Skin of body (tissue), 1 donor: ENCODE measurements at regions not wholly inside any gene's neighbourhood (a gene's known extent, or its start where the extent isn't known, plus 50 kb on each side); places are given as distances from the start of the nearest gene placed in this dataset.

Source experiments
- DNase-seq: peaks from one replicate; lab custom pipeline; 2025; lab: John Stamatoyannopoulos, UW

DNA sequence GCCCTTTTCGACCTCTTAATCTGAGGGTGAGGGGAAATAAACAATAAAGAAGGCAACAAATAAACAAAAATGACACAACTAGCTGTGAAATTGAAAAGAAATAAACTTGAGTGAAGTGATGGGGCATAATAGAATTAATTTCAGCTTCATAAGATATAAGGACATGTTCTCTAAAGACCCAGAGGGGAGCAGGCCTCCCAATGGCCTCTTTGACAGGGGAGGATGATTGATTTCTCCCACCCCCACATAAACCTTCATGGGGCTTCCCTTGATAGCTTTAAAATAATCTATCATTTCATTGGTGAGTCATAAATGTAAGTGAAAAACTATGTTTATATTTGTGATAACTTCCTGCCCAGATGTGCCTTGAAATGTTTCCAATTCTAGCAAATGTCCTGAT is 226.3 kb upstream of the RAG2 start:
- no peak for DNase-seq

DNA sequence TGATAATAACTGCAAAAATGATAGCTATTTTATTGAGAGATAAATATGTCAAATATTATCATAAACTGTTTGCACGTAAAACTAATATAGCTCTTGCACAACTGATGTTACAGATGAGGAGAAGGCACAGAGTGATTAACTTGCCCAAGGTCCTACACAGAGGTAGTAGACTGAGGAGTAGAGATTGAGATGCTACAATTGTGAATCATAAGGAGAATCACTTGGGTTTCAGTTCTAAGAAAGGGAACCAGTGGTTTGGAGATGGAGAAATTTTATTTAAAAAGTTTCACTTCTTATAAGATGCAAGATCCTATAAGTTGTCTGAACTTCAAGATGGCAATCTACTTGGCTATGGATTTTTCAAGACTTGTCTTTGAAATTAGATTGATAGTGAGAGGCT is 224.8 kb upstream of the RAG2 start:
- DNase-seq = no peak

DNA sequence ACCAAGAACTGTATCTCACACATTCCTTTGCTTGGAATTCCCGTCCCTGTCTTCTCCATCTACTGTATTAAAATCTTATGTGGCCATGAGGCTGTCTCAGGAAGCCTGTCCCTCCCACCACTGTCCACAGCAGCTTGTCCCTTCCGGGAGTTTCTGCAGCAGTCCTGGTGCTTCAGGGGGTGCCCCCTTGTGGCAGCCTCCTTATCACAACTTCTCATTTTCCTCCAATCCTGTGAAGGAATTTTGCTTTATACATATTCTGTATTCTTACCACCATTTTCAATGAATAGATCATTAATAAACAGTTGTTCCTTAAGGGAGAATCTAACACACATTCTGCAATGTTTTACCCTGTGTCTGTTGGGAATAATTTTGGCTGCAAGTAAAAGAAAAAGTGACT is 220.4 kb upstream of the RAG2 start:
- no peak for DNase-seq

DNA sequence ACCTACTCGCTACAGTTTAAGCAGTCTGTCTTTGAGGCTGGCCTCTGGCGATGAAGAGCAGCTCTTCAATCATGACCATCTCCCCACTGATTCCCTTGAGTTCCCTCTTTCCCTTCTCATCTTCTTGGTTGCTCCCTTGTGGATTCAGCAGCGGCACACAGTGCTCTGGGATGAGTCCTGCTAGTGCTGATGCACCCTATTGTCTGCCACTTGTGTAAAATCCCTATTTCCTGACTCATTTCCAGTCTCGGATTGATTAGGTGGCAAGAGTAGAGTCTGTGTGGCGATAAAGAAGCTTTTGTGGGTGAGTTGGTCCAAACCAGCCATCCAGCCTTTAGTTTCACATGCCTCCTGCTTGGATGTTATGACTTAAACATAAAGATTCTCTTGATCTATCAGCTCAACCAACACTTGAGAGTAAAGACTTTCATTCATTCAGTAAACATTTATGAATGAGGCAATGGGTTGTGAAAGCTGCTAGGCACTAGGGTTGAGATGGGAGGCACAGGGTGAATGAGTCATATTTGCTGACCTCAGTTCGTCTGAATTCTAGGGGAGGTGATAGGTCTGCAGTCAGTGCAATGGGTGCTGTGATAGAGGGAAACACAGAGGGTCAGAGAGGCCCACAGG is 219.4 kb upstream of the RAG2 start:
- DNase-seq = no peak

DNA sequence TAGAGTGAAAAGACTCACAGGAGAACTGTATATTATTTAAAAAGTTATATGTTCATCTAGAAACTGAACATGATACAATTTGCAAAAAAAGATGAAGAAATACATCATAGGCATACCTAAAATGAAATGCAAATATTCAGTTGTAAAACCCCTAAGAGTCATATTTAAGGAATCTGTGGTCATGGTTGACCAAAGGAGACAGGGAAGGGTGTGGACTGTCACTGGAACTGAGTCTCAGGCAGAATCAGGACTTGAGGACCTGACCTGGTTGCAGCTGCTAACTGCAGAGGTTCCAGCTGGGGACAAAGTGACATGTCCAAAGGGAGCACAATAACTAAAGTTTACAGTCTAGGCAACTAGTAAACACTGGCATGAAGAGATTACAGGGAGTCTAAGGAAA is 211.3 kb upstream of the RAG2 start:
- DNase-seq = no peak

DNA sequence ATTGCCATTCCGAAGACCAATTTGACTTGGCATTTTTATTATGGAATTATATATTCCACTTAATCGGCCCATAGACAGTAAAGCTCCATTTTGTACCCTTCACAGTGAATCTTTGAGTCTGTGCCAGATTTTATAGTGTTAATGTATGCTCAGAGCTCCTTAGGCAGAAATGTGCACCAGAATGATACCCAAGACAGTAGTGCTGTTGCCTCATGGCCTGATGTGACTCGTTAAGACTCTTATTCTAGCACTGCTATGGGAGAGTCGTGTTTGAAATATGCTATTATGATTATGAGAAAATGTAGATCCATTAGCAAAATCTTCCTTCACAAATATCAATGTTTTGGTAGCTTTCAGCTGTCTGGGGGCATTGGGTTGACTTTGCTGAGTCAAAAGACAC is 209.8 kb upstream of the RAG2 start:
- DNase-seq = no peak

DNA sequence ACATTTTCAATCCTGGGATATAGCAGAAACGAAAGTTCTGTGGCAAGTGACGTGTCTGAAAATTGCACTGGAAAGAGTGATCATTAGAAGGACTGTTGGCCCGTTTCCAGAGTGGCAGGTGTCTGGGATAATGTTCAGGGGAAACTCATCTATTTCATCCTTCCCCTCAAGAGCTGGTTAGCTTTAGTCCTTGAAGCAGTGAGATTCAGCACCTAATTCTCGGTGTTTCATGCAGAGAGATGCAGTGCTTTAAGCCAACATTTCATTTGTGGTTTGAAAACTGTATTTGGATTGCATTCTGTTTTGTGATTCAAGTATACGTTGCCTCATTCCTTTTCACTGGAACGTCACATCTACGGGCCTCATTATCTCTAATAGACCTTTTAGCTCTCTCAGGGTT is 205.0 kb upstream of the RAG2 start:
- no peak for DNase-seq

DNA sequence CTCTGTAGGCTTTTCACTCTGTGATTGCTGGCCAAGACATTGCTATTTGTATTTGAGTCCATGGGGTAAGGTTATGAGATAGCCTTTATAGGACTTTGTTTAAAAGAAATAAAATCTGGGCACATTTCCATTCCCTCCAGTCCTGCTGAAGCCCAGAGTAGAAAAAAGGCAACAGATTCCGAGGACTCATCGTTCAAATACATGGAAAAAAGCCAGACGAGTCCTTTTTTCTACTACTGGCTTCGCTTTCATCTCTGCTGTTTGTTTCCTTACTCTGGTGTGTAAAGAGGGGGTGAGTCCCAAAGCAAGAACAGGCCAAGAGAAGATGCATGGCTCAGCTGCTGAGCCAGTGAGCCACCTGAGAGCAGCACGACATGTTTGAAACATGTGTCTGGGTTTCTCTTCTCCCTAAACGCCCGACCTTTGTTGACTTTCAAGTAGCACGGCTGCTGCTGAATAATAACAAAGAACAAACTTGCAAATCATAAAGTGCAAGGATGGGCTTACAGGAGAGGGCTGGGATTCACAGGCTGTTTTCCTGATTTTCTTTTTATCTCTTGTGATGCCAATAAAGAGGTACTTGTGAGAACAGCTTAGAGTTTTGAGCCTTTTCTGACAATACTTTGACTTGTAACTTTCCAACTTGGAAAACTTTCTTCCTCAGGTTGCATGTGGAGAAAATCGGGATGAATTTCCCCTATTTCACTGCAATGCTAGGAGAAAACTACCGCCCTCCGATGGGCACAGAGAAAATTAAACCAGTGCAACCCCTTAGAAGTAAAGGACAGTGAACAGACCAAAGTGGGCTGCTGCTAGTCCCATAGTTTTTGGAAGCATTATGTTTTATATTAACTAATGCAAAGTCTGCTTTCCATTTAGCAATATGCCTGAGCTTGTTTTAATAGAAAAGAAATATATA is 195.2 kb upstream of the RAG2 start:
- peak; percentile 91 for DNase-seq

DNA sequence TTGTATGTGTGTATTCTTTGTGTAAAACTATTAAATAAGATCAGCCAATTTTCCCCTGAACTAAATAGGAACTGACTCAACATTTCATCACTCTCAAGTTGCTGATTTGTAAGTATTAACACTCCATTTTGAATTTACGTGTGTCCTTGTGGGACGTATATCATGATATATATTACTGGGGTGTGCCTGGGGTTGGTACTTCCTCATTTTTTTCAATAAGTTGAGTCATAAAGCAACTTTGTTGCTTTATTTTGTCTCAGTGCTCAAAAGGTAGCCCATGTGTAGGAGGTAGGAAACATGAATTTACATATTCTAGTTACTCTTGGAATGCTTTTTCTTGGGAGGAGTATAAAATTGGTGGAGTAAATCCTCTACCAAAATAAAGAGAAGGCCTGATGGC is 193.9 kb upstream of the RAG2 start:
- no peak for DNase-seq

DNA sequence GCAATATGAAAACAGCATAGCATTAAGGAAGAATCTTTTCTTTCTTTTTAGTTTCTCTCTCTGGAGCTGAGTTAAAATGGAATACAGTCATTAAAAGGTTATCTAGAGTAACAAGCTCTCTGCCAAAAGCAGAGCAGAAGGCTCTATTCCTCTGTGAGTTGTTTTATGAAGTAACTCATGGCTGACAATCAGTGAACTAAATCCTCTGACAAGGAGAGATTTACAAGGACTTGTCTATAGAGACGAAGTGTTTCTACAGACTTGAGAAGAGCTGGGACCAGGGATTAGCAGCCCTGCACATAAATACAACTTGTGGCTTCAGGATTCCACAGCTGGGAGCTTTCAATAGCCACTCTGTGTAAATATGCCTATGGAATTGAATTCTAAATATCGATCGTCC is 192.5 kb upstream of the RAG2 start:
- peak; percentile 70 for DNase-seq

DNA sequence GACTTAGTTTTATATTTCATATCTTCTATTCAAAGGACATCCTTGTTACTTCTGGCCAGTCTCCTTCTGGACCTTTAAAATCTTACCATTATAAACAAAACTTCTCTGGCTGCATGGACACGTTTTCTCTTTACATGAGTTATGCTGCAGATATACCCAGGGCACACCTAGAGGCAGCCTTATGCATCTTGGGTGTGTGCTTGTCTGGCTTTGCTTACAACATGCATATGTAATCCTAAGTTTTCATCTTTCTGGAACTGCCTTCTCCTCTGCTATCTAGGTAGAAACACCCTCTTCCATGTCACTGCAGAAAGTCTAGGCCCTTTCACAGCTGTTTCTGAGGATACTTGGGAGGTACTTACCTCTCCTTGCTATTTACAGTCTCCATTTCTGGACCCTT is 185.8 kb upstream of the RAG2 start:
- DNase-seq = no peak

DNA sequence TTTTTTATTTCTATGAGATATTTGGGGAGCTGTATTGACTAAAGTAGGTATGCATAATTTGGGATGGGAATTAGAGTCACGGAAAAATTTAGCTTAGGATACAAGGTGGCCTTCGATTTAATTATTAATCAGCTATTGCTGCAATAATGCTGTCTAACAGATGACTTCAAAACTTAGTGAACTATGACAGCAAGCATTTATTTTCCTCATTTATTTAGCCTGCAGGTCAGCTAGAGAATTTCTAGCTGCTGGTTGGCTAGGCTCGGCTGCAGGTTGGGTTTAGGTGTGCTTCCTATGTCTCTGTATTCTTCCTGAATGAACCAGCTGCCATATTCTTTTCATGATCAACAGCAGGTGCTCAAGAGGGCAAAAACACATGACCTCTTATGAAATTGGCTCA is 181.8 kb upstream of the RAG2 start:
- DNase-seq = no peak

DNA sequence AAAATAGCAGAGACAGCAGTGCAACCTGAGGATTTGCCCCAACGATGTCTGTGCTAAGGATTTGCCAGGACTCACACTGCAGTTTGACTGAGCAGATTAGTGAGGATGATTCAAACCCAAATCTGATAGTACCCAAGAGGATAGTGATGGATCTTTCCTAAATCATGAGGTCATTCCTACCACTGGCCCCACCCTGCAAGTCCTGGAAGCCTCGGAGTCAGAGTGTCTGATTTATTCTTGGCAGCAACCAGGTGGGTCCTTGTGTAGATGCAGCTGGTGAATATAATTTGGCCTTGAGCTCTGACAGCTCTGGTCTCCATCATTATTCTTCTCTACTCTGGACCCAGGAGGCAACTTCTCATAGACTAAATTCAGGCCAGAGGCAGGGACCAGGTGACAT is 179.3 kb upstream of the RAG2 start:
- DNase-seq = peak; percentile 15

DNA sequence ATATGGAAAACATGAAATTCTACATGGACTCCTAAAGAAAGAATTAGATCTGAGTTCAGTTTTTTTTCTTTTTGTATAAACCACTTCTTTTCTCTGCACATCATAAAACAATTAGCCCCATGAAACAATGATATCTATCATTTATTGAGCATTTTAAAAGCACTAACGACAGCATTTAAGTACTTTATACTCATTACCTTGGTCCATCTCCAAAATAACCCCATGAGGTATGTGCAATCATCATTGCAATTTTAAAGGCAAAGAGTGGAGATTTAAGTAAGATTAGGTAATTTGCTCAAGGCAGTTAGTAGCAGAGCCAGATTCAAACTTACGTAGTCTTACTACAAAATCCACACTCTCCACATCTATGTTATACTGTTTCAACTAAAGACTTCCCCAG is 177.7 kb upstream of the RAG2 start:
- no peak for DNase-seq

DNA sequence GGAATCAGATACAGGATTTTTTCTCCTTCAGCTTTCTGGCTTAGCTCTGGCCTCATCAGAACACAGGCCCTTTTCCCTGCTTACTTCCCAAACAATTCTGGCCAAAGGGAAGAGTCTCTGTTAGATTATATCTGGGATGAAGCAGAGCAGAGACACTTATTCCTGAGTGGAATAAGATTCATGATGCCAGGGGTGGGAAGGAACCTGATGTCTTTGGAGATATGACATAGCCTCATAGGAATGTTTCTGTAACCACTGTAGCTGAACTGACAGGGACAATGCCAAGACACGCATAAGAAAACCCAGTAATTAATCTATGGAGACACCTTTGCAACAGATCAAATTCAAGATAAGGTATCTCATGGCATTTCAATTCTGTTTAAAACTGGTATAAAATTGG is 177.1 kb upstream of the RAG2 start:
- peak; percentile 12 for DNase-seq

DNA sequence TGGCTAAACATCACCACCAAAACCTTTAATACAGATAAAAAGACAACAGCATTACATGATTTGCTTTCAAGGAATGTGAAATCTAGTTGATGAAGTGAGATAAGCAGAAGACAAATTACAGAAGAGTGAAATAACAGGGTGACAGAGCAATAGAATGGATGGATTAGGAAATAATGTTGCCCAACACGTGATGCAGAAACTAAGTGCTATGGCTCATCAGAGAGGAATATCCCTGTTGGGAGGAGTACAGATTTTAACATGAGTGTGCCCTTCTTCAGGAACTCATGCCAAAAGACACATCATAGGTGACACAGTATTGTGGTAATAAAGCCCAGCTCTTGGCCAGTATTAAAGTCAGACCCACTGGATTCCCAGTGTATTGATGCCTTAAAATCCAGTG is 176.6 kb upstream of the RAG2 start:
- DNase-seq = no peak

DNA sequence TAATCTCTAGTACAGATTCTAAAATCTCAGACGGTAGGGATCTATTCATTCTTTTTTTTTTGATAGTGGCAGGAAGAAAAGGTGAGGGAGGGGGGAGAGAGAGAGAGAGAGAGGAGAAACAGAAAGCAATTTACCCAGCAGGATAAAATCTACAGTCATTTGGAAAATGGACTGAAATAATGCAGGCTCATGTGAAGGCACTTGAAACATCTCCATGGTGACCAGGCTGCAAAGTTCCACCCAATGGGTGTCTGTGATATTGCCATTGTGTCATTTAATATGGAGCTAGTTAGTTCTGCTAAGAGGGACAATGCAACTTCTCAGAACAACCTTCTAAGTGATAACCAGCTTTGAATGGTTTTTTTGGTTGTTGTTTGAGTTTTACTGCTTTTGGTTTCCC is 165.2 kb upstream of the RAG2 start:
- DNase-seq = no peak

DNA sequence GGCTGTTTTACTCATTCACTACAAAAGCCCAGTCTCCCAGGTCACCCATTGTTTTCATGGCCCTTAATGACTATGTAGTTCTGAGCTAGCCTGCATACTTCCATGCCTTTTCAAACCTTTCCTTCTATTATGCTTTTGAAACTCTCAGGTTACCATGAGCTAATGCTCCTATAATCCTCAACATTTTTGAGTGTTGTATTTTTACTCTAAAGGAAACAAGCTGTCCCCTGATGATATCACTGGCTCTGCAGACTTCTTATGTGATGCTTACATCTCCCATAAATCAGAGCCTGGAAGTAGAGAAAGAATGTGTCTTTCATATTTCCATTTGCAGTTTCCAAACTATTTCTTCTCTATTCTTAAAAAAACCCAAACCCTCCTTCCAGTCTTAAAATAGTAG is 159.0 kb upstream of the RAG2 start:
- DNase-seq = peak; percentile 28

DNA sequence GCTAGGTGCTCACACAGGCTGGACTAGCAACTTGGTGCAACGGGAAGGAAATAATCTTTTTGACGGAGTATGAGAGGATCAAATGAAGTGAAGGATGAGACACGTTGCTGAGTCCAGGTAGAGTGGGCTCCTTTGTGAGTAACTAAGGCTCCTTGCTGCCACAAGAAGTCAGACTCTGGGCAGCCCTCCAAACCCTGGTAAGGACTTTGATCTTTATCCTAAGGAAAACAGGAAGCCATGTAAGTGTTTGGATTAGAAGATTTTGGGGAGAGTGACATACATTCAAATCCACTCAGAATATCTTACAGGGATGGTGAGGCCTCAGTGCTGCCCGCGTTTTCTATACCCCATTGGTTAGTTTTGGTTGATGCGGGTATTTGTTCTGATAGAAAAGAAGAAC is 155.9 kb upstream of the RAG2 start:
- DNase-seq = no peak

DNA sequence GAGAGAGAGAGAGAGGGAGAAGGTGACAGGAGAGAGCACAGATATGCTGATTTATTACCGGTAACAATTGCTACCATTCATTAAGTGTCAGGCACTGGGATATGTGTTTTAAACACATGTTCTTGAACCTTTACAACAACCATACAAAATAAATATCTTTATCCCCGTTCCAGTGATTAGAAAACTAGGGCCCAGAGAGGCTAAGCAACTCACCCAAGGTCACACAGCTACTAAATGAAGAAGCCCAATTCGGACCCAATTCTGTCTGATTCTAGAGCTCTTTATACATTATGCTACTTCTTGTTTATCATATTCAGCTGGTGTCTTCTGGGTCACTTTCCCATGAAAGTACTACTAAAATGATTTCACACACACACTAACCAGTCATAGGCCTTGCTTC is 154.0 kb upstream of the RAG2 start:
- DNase-seq = no peak

DNA sequence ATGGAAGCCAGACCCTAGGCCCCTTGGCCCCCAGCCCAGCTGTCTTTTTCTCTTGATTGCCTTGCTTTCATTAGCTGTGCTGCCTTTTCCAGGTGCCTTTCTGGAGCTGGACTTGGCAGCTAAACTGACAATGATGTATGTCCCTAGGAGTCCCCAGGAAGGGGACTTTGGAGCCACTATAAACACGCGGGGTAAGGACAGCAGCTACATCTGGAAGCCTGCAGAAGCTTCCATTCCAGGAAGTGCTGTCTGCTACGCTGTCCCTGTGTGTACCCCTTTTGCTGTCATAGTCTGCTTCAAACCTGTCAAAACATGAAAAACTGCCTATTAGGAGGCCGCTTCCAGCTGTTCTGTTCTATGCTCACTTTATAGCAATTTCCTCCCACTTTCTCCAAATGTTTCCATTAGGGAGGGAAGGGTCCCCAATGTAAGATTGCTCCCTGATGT is 153.3 kb upstream of the RAG2 start:
- DNase-seq = peak; percentile 60

DNA sequence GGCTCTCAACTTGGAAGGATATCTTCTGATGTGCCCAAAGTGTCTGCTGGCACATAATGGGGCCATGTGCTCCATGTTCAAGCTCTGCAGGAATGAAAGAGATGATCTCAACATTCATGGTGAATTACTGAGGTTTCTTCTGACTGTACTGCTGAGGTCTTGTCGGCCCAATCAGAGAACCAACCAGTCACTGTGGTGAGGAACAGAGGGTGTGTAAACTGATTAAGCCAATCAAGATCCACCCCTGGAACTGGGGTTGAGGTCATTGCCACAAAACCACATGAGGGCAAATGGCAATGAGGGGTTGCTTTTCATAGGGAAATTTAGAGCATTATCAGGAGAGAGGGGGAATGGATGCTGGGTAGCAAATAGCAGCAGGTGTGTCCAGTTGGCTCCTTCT is 152.3 kb upstream of the RAG2 start:
- no peak for DNase-seq

DNA sequence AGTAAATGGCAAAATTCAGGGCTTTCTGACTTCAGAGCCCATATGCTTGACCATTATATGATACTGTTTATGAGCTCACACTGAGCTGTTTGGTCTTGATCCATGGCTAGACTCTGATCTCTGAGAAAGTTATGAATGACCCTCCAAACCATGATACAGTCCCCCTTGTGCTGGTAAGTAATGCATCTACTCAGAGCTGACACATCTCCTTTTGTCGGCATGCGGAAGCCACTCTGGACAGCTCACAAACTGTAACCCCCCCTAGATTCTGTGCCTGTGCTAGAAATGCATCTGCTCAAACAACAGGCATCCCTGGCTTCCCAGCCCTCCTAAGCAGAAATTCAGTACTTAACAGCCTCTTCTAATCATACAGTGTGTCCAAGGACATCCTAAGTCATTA is 150.8 kb upstream of the RAG2 start:
- no peak for DNase-seq
